ENCODE measurements at regions not wholly inside any gene's neighbourhood (a gene's known extent, or its start where the extent isn't known, plus 50 kb on each side); places are given as distances from the start of the nearest gene placed in this dataset.
A peak's percentile ranks its signal among the peaks of the same experiment; 100 is the strongest.

DNA sequence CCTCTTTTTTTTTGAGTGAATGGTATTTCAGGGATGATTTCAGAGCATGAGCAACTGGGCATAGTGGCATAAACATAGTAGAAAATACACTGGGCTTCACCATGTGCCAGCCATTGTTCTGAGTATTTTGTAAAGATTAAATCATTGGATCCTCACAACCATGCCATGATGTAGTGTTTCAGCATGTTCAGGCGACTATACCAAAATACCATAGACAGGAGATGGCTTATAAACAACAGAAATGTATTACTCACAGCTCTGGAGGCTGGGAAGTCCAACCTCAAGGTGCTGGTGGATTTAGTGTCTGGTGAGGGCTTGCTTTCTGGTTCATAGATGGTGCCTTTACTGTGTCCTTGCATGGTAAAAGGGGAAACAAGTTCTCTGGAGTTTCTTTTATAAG lies 101.5 kb upstream of the KL start:
- DNase-seq: no peak

- no peak for DNase-seq
Observed at GRCh38 chr13:32917504-32917903, 98.7 kb upstream of the KL start.

DNA sequence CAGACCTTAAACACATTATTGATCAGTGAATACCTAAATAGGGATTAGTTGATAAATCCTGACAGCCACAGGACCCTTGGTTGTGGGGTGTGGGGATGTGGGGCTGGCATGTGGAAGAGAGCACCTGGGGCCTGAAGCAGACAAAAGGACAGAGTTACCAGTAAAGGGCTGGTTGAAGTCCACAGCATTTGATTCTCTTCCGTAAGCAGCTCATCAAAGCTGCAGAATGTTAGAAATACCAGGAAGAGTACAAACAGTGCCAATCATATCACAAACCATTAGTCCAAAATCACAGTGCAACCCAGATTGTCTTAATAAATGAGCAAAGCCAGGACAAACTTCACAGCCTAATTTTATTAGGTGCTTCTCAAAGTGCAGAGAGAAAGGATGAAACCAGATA lies 92.5 kb upstream of the KL start:
- no peak for DNase-seq

- DNase-seq: no peak
Observed at GRCh38 chr13:32924886-32925285, 91.3 kb upstream of the KL start.

GRCh38 chr13:32925506-32925905 lies 90.7 kb upstream of the KL start:
- DNase-seq: no peak

GRCh38 chr13:32932376-32932775 lies 83.8 kb upstream of the KL start:
- no peak for DNase-seq

- no peak for DNase-seq
Observed at GRCh38 chr13:32936716-32937115, 79.5 kb upstream of the KL start.

DNA sequence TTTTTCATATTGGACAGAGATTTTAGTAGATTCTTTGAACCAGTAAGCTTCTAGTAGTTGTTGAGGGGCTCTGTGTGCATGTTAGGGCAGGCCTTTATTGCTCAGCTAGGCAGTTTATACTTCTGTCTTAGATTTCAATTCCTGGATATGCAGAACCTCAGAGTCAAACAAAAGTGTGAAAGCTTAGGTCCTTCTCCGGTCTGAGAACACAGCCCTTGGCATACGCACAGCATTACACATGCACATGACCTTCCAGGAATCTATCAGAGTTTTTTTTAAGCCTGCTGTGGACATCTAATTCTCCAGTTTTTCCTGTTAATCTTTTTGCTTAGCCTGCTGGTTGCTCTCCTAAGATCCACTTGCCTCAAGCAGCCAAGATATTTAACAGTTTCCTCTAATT lies 77.9 kb upstream of the KL start:
- no peak for DNase-seq

DNA sequence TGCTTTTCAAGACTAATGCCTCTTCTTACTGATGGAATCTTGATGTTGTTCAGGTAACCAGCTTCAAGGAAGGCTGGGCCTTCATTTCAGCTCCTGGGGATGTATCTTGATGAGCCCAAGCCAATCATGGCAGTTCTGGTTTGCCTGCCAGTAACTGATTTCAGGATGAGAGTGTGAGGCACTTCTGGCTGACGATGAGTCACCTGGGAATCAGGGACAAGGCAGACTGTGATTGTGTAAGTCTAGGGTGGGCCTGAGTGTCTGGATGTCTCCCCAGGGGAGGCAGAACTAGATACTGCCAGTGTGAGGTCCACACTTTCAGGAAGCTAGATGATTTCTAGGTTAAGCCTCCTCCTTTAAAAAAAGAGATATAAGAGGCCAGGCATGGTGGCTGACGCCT lies 77.3 kb upstream of the KL start:
- DNase-seq: peak; percentile 53

GRCh38 chr13:32940601-32941000 lies 75.6 kb upstream of the KL start:
- peak; percentile 53 for DNase-seq

DNA sequence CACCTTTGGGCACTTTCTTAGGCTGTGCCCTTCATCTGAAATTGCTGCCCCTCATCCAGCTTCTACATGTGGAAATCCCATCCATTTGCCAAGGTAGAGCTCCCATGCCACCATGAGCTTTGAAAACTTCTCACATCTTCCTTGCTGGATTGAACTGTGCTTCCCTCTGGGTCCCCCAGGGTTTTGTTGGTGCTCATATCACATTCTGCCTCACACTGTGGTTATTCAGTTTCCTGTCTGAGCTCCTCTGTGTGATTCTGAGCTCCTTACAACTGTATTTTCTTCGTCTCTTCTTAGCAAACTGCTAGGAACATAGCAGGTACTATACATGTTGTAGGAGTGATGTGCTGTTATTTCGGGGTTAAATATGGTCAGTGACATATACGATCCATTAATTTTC lies 74.9 kb upstream of the KL start:
- DNase-seq: no peak

DNA sequence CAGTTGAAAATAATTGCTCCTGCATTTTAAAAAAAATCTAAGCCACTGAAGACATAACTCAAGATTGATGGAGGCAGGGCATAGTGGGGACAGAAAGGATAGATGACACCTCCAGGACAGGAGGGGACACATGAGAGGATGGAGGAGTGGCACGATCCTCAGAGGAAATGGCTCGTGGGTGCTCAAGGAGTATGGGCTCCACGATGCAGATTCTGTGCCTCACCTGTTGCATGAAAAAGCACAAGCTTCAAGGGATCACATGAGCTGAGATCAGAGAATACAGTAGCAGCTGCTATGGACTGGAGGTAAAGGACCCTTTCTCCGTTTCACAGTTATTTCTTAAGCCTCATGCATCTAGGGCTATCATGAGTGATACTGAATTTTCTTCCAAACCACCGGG lies 69.7 kb upstream of the KL start:
- DNase-seq: no peak

DNA sequence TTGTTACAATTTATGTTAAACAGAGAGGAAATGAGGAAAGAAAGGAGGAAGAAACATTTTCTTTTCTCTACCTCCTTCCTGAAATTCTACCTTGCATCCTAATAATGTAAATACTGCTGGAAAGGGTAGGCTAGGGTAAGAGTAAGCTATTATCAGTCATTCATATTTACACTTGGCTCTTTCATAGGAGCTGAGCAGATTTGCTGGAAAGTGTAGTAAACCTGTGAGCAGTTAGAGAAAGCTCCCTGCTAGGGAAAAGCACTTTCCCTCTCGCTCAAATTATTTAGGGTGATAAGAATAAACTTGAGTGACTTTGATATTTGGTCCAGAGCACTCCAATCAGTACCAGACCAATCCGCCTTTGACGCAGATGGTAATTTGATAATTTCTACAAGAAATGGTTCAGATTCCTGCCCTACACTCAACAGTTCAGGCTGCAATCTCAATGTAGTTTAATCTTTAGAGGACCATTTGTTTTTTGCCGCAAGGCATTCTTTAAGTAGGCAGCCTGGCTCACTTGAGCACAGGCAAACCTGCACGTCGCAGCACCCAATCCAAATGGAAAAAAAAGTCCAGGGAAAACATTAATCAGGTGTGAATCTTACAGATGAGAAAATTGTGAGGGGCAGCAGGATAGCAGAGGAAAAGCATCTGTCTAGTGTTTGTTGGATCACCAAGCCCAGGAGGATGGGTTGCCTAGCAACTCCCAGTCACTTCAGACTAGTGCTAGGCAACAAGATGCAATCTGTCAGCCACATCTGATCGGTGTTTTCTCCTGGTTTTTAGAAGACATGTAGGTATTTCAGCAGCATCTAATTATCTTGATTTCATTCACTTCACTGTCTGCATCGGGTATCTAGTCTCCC lies 68.6 kb upstream of the KL start:
- DNase-seq: no peak

DNA sequence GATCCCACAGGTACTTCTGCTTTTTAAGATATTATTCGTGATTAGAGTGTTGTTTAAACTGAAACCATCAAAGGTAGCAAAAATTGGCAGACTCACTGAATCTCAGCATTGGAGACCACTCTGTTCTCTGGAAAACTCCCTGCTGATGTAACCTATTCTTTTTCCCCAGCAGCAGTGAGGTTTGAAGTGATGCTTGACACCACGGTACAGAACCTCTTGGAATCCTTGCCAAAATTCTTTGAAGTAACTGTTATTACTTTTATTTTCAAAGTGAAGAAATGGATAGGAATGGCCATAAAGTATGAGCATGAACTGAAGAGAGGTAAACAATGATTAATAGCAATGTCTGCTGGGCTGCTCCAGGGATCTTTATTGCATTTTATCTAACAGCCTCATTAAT lies 66.4 kb upstream of the KL start:
- no peak for DNase-seq

GRCh38 chr13:32951580-32951979 lies 64.6 kb upstream of the KL start:
- no peak for DNase-seq

GRCh38 chr13:32955881-32956594 lies 60.2 kb upstream of the KL start:
- DNase-seq: peak; percentile 50

DNA sequence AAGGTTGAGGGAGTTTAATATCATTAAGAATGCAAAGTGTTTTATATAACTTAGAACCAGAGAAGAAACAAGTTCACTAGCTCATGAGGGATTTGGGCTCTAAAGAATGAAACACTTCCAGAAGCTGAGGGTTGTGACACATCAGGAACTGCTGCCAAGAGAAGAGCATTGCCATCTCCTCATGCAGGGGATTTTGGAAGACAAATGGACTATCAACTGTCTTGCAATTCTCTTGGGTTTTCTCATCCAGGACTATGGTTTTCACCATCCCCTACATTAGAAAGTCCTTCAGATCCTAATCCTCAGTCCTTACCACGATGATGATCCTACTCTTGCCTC lies 59.7 kb upstream of the KL start:
- no peak for DNase-seq

GRCh38 chr13:32960626-32961025 lies 55.6 kb upstream of the KL start:
- DNase-seq: no peak

- DNase-seq: no peak
Observed at GRCh38 chr13:32961724-32962123, 54.5 kb upstream of the KL start.

DNA sequence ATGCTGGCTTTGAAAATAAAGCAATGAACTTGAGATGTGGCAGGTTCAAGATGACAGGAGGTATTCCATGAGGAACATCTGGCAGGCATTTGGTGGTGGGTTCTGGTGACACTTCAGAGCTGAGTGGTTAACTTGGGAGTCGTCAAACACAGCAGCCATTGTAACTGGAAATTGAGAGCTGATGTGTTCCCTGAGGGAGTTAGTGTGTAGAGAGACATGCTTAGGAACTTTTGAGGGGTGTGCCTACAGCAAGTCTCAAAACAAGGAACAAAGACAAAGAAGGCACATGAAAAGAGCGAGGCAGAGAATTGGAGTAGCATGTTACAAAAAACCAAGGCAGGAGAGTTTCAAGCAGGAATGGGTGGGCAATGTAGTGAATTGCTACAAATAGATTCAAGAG lies 53.9 kb upstream of the KL start:
- DNase-seq: no peak

GRCh38 chr13:32964987-32965386 lies 51.2 kb upstream of the KL start:
- DNase-seq: no peak

Data from fibroblast of upper back skin (primary cell).